HG03066 (cell line): ENCODE measurements at regions not wholly inside any gene's neighbourhood (a gene's known extent, or its start where the extent isn't known, plus 50 kb on each side); places are given as distances from the start of the nearest gene placed in this dataset.
A peak's percentile ranks its signal among the peaks of the same experiment; 100 is the strongest.

Experiments used
- ATAC-seq: cut with Tn5 transposase; IDR thresholded peaks from one replicate; pipeline ENCODE4 v1.9.1; 2021; ENCODE audit warnings: low read depth; ENCODE audit not compliant: unreplicated experiment

DNA sequence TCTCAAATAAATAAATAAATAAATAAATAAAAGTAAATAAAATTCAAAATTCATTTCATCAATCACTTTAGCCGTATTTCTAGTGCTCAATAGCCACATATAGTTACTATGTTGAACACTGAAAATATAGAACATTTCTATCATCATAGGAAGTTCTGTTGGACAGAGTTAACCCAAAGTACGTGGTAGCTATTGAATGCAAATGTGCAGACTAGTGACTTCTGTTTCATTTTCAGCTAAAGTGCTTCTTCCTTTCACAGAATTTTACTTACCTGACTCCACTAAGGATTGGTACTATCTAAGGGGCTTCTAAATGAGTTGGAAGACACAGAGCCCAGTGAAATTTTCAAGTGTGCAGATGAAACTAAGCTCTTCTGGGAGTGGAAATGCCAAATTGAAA, 1208.3 kb downstream of the MAT2B start:
- no peak for ATAC-seq

DNA sequence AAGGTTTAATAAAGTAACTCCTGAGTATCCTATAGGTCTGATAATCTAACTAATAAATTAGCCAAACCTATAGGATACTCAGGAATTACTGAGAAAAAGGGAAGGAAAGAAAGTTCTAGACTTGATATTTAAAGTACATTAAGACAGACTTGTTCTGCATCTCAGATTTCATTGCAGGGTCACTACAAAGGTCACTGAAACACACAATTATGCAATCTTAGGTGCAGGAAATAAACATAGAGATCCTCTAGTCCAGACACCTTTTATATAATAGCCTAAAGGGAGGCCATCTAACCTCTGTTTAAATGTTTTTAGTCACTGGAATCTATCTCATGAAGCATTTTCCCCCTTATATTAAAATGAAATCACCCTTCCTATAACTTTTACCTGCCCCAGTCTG, 1215.7 kb downstream of the MAT2B start:
- ATAC-seq: no peak

DNA sequence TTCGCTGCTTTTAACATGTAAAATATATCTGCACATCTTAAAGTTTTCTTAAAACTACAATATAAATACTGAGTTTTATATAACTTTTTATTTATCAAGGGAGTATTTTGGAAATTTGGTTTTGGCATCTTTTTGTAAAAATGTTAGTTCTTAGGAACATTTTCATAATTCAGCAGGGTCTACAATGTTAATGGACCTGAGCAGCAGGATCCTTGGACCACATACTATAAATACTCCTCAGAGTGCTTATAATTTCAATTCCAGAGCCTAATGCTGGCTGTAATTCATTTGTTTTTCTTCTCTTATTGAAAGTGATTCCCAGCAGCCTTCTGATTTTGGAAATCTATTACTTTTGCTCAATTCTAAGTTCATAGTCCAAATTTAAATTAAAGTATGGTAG, 1216.2 kb downstream of the MAT2B start:
- no peak for ATAC-seq

DNA sequence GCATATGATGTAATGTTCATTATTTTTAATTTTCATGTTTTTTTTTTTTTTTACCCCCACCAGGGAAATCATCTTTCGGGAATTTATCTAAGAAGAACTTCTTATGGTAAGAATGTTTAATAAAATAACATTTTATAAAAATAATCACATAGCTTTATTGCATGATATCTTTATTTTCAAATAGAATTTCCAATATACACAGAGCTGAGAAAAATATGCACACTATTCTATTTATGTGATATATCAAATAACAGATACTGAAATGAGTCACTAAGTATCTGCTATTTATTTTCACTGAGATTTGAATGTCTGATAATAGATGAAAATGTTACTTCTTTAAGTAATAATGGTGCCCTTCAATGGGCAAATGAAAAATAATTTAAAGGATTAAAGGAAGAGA, 1217.3 kb downstream of the MAT2B start:
- ATAC-seq: no peak

DNA sequence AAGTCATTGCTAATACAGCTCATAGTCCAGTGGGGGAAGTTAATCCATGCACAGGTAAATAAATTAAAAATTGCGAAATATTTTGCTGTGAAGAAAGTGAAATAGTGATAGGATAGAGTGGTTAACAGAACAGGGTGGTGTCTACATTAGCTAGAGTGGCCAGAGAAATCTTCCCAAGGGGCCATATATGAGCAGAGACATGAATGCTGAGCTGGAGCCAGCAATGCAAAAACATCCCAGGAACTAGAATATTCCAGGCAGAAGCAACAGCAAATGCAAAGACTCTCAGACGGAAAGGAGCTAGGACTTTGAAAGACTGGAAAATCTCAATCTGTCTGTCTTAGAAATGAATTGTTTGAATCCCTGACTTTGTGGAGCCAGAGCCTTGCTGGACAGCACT, 1221.6 kb downstream of the MAT2B start:
- ATAC-seq: no peak

GRCh38 chr5:164728733-164729132, 1223.3 kb downstream of the MAT2B start:
- ATAC-seq: no peak

DNA sequence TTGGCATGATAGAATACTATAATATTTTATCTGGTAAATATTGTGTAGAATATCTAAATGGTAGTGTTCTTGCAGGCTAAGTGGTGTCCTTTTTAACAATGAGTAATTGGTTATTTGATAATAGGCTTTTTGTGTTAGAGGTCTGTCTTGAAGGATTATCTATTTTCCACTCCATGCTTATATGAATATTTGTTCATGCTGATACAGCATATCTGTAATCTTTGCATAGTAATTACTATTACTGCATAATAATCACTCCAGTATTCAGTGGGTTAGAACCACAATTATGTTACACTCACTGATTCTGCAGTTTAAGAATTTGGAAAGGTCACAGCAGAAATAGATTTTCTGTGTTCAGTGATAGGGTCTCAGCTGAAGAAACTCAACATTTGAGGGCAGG, 1229.9 kb downstream of the MAT2B start:
- no peak for ATAC-seq

- no peak for ATAC-seq
Observed at GRCh38 chr5:164741376-164741775, 1236.0 kb downstream of the MAT2B start.

DNA sequence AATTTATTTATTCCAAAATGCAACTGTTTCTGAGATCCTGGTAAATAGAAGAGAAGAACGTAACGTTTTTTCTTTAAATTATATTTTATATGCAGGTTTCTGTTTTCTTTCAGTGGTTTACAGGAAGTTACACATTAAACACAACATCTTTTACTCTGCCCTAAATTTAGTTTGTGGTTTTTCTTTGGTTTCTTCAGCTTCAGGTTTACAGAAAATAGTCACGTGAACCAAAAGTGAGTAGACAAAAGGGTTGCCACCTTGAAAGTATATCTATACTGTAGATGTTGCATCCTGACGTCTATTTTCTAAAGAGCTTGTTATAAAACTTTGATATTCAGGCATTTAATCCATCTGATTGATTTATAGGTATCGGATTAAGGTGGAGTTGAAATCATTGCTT, 1236.6 kb downstream of the MAT2B start:
- ATAC-seq: peak; percentile 96

DNA sequence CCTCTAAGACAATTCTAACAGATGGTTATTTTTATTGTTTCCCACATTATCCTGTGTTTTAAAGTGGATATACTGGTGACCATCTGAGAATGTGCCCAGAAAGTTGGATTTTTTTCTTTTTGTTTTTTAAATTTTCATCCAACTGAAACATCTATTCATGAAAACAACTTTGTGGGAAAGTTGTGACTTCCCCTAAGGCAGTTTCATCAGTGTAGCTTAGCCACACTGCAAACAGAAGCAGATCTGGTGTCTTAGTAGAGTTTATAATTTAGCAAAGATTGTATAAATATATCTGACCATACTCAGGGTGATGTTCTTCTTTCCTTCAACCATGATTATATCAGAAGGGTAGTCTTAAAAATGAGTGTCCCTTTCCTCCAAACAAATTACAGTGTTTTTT, 1241.3 kb downstream of the MAT2B start:
- no peak for ATAC-seq

DNA sequence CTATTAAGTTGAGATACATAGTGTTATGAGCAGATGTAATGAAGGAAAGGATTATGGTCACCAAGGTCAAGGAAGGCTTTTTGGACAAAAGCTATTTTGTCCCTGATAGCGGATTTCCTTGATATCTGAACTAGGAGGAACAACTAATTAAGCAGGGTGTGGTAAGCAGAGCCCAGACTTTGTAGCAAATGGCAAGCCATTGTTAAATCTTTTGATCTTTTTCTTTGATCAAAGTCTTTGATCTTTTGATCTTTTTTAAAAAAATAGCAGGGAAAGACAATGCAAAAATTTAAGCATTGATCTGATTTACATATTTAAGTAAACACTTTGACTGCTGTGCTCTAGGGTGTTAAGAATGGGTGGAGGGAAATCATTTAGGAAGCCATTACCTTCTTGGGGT, 1242.0 kb downstream of the MAT2B start:
- no peak for ATAC-seq

- ATAC-seq: peak; percentile 86
Observed at GRCh38 chr5:164748861-164749260, 1243.4 kb downstream of the MAT2B start.

DNA sequence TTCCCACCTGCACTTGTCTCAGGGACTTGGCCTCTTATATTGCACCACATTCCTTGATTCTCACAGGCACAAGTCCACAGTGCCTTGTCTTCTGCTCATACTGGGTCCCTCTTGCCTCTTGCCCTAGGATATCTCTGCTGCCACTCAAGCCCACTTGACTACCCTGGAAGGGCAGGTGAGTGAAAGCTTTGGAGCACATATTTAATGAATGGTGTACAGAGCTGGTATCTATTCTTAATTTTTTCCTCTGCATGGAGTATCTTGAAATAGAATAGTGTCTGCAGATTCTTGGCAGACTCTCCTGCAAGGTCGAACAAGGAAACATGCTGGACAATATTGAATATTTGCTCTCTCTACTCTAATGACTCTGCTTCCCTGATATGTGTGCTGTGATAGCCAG, 1248.0 kb downstream of the MAT2B start:
- ATAC-seq: no peak

DNA sequence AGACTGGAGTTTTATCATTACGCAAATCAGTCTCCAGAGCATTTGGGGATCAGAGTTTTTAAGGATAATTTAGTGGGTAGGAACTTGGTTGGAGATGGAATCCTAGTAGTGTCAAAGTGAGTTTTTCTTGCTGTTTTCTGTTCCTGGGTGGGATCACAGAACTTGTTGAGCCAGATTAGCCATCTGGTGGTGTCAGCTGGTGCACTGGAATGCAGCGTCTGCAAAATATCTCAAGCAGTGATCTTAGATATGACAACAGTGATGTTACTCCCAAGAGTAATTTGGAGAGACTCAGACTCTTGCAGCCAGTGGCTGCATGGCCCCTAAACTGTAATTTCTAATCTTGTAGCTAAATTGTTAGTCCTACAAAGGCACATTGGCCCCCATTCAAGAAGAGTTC, 1257.8 kb downstream of the MAT2B start:
- no peak for ATAC-seq

DNA sequence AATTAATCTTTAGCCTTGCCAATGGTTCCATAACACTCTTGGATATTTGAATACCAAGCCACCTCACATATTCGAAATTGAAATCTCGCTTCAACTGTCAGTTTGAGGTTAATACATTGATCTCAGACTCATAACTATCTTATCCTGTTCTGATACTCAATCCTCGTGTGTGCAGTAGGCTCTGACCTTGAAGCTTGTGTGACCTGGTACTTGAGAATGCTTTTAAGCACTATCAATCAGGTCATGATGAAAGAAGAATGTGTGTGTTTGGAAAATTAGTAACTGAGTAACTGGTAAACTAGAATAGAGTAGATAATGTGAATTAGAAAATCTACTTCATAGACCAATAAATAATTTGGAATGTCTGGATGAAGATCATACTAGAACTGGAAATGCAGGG, 1266.7 kb downstream of the MAT2B start:
- no peak for ATAC-seq

DNA sequence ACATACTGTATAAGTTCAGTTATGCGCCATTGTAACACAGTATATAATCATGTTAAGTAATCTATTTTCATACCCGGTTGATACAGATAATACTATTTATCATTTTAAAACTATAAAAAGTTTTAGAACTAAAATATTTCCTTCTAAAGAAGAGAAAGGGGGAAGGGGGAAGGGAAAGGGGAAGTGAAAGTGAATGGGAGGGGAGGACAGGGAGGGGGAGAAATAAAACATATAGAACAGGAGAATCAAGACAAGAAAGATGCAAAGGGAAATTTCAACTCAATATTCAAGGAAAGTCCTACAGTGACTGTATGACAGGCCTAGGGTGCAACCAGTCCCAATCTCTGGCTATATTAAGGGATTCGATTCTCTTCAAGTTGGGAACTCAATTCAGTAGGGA, 1278.8 kb downstream of the MAT2B start:
- no peak for ATAC-seq

DNA sequence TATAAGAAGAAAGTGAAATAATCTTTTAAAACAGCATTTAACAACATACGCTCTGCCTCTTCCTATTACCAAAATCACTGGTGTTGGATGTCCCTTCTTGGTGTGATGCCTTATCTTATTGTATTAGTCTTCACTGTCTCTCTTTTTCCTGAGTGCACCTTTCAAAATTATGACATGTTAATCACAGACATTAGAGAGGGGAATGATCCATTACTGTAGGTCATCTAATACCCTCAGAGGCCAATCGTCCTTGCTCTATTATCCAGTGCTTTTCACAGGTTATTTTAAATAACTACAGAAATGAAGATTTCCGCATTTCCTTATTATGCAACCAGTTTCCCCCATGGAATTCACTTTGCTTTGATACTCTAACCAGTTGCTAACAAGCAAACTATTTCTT, 1292.7 kb downstream of the MAT2B start:
- no peak for ATAC-seq

GRCh38 chr5:164799391-164799790, 1294.0 kb downstream of the MAT2B start:
- peak; percentile 65 for ATAC-seq

DNA sequence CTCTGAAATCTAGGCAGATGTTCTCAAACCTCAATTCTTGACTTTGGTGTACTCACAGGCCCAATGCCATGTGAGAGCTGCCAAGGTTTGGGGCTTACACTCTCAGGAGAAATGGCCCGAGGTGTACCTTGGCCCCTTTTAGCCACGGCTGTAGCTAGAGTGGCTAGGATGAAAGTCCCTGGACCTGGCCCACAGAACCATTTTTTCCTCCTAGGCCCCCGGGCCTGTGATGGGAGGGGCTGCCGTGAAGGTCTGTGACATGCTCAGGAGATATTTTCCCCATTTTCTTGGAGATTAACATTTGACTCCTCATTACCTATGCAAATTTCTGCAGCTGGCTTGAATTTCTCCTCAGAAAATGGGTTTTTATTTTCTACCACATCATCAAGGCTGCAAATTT, 1296.5 kb downstream of the MAT2B start:
- ATAC-seq: no peak

- peak; percentile 81 for ATAC-seq
Observed at GRCh38 chr5:164809821-164810220, 1304.4 kb downstream of the MAT2B start.

- no peak for ATAC-seq
Observed at GRCh38 chr5:164818445-164818844, 1313.0 kb downstream of the MAT2B start.

- ATAC-seq: no peak
Observed at GRCh38 chr5:164824671-164825070, 1319.3 kb downstream of the MAT2B start.

GRCh38 chr5:164832516-164832915, 1327.1 kb downstream of the MAT2B start:
- ATAC-seq: no peak

DNA sequence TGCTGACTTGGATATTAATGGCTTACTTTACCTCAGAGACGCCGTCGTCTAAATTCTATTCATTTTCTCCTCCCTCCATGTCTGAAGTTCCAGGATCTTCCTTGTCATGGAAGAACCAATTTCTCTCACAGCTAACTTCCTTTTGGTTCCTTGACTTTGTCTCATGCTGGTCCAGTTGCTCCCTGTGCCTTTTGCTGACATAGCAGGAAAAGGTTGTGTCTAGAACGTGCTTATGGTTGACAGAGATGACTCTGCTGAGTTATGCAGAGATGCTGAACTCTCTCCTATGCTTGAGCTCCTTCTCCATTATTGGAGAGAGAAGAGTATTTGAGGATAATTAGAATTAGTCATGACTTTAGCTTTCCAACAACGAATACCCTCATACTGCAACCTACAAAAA, 1338.9 kb downstream of the MAT2B start:
- no peak for ATAC-seq
